ENCODE measurements at regions not wholly inside any gene's neighbourhood (a gene's known extent, or its start where the extent isn't known, plus 50 kb on each side); places are given as distances from the start of the nearest gene placed in this dataset.

DNA sequence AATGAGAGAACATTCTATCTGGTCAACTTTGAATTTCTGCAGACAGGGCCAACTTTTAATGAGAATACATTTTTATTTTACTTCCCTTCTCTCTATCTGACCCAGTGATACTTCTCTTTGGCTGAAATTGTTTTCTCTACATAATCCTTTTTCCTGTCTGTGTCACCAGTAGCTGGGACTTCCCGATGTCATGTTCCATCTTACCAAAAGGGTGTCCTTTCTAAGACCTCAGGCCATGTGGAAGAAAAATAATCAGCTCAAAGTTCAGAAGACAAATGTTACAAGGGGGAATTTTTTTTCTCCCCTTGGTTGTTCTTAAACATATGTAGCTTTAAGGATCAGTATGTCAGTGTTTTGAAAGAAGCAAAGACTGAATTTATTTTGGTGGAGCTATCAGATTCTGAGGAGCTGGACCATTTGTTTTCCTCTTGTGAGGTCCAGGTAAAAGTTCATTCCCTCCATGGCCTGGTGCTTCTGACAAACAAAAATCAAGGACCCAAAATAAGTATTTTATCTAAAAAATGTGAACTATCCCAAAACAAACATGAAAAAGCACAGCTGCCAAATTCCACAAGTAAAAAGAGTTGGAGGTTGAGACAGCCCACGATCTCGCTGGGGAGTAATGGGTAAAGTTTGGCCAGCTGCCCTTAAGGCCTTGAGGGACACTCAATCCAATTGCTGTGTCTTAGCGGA is 859.4 kb upstream of the NR2F2 start:
- no peak for DNase-seq

DNA sequence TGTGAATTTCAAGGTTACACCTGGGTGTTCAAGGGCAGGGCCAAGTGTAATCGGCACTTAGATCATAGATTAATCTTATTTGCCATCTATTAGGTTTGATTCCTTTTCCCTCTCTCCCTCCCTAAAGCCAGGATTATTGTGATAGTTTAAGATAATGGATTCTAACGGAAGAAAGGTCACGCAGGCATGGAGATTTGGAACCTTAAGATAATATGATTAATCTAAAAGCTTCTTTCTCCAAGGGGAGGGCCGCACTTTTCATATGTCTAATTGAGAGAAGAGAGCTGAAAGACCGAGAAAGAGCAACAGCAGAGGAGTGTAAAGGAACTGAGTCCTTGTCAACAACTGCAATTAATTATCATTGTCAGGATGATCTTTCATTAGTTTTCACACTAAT is 858.8 kb upstream of the NR2F2 start:
- no peak for DNase-seq

DNA sequence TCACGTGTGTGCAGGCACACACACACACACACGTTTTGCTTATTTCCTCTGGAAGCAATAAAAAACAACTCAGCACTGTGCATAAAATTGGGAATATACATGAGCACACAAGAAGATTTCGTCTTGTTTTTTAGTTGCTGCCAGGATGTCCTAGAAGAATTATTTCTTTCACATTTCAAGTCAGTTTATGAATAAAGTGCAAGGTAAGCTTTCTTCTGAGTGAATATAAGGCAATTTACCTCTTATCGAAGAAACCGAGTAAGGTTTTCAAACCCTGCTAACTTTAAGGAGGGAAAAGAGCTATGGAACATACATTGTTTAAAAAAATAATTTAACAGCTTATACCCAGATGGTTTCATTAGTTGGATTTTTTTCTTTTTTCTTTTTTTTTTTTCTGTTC is 855.4 kb upstream of the NR2F2 start:
- DNase-seq, result no peak

DNA sequence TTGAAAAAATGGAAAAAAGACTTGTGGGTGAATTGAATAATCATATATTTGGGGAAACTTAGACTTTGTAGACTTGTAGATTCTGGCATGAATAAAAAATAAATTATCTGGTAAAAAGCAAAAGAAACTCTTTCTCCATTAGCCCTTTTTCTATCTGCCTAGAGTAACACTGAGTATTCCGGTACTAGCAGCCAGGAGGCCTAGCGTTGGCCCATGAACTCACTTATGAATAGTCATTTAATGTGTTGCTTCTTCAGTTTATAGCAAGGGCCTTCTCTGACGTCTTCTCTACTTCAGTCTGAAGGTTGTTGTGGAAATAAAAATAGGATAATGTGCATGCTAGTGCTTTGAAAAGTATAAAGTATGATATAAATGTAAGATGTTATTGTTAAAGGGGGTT is 851.2 kb upstream of the NR2F2 start:
- no peak for DNase-seq

DNA sequence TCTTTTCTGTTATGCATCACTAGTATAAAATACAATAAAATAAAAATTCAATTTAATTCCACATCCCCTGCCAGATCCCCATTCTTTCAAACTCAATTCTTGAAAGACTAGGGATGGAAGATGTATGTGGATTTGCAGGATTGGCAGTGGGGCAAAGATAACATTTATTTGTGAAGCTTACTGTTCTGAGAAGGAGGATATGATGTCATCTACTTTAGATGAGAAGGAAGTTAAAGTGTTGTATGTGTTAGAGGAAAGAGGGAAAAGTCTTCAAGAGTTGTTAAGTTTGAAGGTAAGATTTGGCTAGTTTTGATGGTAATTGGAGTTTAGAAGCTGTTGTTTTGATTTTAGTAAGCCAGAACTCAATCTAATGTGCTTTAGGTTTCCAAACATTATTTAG is 845.1 kb upstream of the NR2F2 start:
- no peak for DNase-seq

DNA sequence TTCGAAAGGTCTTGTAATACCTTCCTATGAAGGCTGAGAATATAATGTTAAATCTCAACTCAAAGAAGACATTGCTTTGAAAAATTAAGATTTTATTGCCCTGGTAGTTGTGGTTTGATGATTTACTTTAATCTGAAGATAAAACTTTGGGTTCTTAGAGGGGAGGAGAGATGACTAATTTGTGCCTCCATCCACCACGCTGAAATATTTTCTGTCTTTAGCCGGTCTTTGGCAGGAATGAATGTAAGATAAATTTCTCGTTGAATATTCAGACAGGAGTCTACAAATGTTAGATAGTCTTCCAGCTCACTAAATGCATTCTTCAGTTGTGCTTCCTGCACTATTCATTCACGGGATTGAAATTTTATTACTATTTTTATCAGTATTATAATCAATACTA is 844.3 kb upstream of the NR2F2 start:
- DNase-seq, result no peak

DNA sequence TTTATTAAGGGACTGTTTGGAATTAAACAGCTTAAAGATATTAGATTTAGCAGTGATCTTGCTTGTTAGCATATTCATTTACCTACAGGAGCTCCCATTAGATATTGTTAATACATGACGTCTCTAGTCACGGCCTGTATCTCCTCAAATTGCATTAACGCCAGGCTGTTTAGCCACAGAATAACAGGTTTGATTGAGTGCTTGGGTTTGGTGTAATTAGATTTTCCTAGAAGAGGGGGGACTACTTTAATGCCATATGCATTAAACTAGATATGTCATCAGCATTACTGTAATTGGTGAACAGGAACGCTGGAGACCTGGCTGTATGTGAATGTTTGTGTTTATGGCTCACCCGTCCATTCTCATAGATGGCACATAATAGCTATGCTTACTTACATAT is 841.4 kb upstream of the NR2F2 start:
- no peak for DNase-seq

DNA sequence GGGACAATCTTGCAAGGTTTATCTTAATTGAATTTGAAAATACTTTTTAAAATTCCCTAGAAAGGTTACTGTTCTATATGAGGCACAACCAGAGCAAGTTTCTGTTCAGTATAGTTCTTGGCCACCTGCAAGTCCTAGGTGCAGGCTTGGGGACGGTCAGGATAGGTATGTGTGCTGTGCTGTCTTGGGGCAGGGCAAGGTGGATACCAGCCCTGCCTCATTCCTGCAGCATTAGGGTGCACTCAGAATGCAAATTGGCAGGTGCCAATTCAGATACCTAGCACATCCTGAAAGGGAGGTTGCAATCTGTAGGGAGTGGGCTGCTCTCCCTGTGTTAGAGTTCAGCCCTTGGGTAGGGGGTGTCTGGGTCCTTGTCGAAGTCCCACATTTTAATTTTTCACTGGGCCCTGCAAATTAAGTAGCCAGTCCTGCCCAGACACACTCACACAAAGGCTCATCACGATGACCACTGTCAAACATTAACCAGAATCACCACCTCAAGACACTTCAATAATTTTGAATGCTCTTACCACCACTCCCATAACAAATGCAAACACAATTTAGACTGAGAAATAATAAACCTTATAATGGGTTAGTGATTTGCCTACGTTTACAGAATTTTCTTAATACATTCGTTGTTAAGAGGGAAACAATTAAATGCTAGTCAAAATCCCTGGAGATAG is 838.0 kb upstream of the NR2F2 start:
- no peak for DNase-seq

DNA sequence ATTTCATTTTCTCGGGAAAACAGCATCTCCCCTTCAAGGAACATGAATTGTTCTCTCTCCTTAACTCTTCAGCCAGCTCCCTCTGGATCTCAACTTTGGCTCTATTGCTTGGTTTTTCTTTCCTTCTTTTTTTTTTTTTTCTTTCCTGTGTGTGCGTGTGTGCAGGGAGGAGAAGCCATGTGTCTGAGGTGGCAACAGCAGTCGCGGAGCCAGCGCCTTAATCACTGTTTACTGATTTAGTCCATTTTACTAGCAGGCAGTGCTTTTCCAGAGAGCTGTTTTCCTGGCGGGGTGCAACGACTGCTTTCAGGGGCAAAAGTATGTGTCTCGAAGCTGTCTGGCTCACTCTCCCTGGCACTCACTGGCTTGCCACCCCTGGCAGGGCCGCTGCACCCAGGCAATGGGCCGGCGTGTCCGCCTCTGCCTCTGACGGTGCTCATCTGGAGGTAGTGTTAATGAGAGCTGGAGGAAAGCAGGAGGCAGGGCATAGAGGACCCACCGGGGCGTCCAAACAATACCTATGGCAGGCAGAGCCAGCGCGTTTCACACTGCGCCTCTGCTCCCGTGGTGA is 835.4 kb upstream of the NR2F2 start:
- no peak for DNase-seq

DNA sequence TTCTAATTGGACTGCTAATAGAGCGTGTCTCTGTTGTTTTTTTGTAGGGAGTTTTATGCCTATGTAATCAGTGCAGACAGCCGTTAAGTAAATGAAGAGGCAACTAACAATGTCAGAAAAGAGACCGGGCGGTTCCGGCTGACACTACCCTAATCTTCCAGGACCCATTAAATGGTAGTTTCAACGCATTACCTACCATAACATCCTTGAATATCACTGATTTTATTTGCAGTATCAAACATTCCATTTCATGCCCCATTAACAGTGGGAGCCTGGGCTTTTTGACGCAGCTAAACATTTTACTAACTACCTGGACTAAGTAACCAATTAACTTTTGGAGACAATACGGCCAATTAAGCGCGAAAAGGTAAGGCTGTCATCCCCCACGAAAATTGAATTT is 832.9 kb upstream of the NR2F2 start:
- DNase-seq, result no peak

DNA sequence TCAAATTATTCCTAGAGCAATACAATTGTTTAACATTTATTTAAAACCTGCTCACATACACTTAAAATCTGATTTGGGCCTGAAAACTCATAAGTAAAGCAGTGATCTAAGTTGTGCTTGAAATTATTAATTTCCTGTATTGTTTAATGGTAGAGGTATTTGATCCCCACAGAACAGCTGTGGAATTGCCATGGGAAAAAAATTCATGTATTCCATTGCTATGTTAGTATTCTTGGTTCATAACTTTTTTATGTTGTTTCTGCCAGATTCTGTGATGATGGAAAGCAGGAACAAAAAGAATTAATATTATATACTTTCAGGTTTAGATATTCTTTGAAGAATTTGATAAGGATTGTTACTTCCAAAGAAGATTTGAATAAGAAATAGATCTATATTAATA is 831.5 kb upstream of the NR2F2 start:
- DNase-seq, result no peak

DNA sequence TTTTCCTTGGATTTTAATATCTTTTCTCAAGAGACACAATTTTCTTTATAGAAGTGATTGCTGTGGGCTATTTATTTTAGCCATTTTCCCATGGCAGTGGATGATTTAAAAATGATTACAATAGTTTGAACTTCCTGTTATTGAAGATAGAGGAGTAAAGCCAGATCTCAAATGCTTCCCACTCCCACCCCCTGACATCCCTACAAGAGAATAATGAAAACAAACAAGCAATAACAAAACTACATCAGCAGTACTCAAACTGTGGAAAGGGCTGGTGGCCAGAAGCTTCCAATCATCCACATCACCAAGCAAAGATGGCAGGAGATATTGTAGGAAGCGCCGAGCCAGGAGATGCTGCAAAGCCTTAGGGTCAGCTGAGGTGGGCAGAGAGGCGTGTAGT is 831.1 kb upstream of the NR2F2 start:
- no peak for DNase-seq

DNA sequence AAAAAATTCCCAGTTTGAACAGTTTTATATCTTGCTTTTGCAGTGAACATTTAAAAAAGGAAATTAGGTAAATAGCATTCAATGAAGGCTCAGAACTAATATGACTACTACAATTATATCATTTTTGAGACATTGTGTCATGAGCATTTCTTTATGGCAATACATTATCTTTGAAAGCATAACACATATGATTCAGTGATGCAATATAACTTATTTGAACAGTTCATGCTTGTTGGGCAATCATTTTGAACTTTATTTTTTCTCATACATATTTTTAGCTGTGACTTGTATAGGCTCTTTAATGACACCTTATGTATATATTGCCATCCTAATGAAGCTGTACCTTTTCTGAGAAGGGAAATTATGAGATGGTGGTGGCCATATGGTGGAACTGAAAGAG is 828.6 kb upstream of the NR2F2 start:
- no peak for DNase-seq

DNA sequence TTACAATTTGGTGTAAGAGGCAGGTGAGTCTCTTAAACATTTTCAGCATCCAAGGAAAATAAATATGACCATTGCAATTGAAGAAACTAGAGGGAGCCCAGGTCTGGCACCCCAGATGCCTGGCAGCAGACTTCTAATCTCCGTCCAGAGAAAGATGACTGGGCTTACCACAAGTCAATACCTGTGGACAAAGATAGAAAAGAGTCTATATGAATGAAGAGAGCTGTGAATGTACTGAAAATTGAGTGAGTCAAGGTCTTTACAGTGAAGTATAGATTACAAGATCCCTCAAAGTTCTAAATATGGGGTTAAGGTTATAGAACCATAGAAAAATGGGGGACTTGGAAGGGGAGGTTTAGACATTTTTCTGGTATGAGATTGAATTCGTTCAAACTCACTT is 827.4 kb upstream of the NR2F2 start:
- DNase-seq, result no peak

DNA sequence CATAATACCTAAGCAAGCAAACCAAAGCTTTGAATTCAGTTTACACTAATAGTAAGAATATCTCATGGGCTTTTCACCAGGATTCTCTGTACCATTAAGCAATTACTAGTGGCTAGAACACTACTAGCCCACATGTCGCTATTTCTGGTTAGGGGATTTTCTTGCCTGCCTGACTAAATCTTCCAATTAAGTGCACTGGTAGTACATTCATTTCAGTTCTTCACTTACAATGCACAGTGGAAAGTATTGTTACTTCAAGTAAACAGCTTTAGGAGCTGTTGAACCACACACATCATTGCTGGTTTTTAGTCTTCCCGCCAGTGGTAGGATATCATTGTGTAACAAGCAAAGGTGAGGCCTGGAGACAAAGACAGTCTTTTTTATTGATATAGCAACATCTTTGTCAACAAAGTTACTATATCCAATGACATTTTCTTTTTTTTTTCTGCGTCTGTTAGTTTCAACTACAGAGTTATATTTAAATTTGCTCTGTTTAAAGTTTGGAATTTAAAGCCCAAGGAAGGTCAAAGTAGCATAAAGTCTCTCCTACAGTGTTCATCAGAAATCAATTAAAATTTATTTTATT is 826.8 kb upstream of the NR2F2 start:
- no peak for DNase-seq

DNA sequence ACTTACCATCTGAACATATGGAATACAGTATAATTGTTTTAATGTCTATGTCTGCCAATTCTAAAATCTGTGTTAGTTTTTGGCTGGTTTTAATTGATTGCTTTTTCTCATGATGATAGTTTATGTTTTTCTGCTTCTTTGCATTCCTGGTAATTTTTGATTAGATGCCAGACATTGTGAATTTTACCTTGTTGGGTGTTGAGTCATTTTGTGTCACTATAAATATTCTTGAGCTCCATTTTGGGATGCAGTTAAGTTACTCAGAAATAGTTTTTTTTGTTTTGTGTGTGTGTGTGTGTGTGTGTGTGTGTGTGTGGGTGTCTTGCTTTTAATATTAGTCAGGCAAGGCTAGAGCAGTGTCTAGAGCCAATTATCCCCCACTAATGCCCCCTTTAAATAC is 818.8 kb upstream of the NR2F2 start:
- DNase-seq, result no peak

DNA sequence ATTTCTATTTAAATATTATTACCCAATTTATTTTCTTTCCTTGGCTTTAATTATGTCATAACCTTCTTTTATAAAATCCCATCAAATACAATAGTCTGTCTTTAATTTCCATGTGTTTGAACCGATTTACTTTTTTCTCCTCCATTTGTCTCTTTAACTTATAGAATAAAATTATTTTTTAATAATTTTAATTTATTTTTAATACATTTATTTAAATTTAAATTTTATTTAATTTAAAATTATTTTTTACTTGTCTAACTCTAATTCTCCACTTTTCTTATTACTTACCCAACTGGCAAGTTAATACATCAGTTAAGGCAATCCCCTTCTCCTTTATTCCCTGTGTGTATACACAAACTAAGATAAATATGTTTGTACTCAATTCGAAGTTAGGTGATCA is 817.6 kb upstream of the NR2F2 start:
- DNase-seq, result no peak

DNA sequence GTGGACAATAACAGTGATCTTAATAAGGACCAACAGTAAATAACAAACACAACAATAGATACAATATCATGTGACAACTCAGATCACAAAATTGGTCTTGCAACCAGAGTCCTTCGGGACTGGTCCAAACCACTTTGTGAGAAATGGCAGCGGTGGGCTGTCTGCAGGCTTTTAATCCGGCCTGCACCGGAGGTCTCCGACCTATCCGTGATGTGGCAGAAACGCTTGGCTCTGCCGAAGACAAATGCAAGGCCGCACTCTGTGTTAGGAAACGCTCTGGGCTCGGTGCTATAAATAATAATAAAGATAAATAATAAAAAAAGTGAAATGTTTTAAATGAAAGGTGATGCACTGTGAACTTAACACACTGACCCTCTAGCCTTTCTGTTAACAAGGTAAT is 810.6 kb upstream of the NR2F2 start:
- DNase-seq, result no peak

DNA sequence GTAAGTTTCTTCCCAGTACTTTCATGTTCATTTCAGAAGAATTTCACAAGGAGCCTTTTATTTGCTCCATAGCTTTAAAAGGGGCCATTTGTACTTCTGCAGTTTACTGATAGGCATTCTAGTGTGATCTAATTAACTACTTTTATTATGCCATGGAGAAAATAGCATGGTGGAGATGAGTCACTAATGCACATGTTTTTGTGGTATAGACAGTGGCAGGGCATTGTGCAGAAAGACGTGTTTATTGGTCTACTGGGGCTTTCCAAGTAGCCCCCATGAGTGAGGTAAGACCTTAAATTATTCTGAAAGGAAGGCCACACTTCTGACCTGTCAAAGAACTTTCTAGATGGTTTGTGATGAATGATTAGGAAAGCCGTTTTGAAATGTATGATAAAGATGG is 810.0 kb upstream of the NR2F2 start:
- no peak for DNase-seq

DNA sequence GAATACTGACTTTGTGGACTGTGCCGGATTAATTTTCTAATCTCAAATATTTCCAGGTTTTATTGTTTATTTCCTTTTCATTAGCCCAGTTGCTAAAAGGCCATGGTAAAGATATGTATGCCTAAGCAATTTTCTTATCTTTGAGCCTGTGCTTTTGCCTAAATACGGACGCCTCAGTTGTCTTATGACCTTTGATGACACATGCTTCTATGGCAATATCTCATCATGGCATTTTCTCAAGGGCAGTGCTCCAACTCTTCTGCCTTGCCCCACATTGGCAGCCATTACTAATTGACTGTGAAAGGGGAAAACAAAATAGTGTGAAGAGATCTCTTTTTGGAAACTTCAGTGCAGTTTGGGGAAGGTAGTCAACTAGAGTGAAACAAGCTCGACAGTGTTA is 809.6 kb upstream of the NR2F2 start:
- DNase-seq, result no peak

DNA sequence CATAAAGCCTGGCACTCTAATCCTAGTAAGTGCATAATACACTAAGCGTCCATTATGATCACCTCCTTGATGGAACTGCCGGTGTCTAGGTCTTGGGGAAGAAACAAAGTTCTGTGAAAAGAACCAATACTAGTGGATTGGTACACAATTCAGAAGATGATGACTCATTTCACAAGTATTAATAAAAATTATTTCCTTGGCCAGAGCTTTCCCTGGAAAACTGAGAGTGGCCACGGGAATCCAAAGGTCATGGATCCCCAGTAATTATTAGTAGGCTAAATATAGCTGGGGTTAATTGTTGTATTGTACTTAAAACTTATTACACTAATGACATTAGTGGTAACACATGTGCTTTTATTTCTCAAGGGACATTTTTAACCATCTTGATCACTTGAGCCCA is 808.0 kb upstream of the NR2F2 start:
- no peak for DNase-seq

DNA sequence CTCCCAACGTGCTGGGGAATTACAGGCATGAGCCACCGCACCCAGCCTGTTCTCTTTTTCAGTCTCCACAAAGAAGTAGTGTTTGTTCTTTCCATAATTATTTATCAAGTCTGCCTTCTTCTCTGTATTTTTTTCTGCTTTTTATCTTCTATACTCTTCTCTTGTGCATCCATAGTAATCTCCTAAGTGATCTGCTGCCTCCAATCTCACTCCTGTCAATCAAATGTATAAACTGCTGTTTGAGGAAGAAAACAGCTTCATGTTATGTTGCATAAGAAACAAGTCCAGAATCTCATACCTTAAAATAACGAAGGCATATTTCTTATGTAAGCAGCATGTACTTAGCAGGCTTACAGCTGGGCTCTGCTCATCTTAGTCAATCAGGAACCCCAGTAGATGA is 801.6 kb upstream of the NR2F2 start:
- DNase-seq, result no peak

DNA sequence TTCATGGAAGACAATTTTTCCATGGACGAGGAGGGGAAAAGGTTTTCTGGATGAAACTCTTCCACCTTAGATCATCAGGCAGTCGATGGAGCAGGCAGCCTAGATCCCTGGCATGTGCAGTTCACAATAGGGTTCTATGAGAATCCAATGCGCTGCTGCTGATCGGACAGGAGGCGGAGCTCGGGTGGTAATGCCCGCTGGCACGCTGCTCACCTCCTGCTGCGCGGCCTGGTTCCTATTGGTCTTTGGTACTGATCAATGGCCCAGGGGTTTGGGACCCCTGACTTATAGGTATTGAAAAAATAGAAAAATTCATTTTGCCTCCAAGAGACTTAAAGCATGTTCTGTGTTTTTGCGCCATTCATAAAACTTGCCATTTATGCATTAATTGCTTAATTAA is 793.9 kb upstream of the NR2F2 start:
- no peak for DNase-seq

DNA sequence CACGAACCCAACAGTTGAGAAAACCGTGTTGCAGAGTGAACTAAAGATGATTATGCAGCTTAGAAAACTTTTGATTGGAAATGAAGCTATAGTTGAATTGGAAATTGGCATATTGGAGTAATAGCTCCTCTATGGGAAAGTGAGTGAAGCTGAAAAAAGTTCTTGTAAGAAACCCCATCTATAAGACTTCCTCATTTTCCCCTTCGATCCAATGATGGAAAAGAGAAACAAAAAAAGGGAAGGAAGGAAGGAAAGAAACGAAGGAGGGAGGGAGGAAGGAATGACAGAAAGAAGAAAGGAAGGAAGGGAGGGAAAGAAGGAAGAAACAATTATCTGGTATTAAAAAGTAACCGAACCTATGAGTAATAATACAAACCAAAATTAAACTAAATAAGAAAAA is 791.8 kb upstream of the NR2F2 start:
- DNase-seq, result no peak

DNA sequence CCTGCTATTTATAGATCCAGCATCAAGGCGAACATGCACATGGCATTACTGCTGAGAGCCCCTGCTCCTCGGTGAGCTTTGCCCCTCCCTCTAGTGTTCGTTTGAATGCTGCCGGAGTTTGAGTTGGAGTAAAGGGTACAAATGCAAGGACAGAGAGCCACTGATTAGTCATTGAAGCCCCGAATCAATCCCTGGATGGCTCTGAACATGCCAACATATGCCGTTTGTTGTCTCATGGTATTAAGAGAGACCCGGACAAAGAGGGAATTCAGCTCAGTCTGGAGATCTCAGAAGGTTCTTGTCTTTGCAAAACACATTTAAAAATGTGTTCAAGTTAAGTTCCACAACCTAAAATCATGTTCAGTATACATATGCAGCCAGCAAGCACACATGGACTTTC is 789.2 kb upstream of the NR2F2 start:
- no peak for DNase-seq
